Hypothalamus (tissue), 51 donors: ENCODE measurements at regions not wholly inside any gene's neighbourhood (a gene's known extent, or its start where the extent isn't known, plus 50 kb on each side); places are given as distances from the start of the nearest gene placed in this dataset.

Experiments used
- DNase-seq, 51 donors: peaks; one replicate each; lab custom pipeline; 2025; lab: John Stamatoyannopoulos, UW

DNA sequence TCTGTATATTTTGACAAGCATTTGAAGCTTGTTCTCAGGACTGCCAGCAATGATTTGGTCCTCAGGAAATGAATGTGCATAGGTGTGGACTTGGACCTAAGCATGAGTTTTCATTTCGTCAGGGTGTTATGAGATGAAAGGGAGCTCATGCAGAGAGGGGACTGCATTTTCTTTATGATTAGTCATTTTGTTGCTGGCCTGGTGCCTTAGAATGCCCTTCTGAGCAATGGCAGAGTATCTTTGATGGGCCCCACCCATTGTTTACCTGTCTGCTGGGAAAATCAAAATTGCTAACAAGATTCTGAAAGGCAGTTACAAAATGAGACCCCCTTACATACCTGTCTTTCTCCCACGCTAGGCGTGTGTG is 51.5 kb upstream of the MTHFD1L start:
- DNase-seq = no peak
